GM21447 (cell line): ENCODE measurements at regions not wholly inside any gene's neighbourhood (a gene's known extent, or its start where the extent isn't known, plus 50 kb on each side); places are given as distances from the start of the nearest gene placed in this dataset.
"Not testable (repeated sequence)": the region's sequence is repeated elsewhere in the genome, so short reads cannot be mapped to it uniquely, and the experiment has no call there.

ENCODE experiments used
- ATAC-seq: cut with Tn5 transposase; IDR thresholded peaks from one replicate; pipeline ENCODE4 v1.9.1; 2021; ENCODE audit not compliant: unreplicated experiment

DNA sequence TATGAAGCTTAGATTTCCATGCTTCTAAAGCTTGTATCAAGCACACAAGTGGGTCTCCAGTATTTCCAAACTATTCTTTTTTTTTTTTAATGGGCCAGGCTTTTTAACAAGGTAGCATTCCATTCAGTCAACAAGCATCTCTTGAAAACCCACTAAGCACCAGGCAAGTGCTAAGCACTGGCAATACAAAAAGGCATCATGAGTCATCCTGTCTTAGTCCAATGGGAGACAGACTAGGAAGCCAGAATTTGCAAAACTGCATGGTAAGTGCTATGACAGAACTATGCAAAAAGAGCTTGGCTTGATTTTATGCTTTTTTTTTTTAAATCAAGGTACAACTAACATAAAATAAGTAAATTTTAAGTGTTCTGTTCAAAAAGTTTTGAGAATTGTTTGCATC lies 109.3 kb upstream of the DST start:
- no peak for ATAC-seq

GRCh38 chr6:56751604-56752003 lies 108.9 kb upstream of the DST start:
- no peak for ATAC-seq

DNA sequence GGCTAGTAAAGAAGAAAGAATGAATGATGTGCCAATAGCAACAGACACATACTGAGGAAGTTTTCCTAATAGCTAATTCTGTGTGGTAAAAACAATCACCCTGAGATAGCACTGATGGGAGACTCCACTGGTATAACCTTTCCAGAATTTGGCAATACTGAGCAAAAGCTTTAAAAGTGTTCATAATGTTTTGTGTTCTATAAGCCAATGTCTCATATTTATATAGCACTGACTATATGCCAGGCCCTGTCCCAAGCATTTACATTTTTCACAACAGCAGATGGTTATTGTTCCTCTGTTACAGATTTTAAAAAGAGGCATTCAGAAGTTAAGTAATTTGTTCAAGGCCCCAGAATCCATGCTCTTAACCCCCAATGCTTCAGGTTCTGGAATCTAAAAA lies 108.0 kb upstream of the DST start:
- ATAC-seq, result no peak

DNA sequence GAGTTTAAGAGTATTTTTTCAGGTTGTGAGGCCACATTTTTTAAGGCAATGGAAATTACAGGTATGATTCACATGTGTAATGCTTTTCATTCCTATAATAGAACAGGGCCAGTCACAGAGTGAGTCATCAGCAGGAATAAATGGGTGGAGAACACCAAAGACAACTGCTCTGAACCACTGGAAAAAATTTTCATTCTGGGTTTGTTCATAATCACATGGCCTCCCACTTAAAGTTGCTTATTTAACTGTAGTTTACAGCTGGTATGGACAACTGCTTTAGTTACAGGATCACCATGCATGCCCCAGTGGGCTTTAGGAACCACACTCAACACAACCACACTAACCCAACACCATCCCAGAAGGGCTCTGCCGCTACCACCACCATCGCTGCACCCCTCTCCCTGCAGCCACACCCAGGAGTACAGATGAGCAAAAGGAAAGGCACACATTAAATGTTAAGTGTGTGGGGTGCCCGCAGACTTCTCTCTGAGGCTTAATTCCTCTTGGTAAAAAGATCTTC lies 107.0 kb upstream of the DST start:
- ATAC-seq, result no peak

- no peak for ATAC-seq
Measured at GRCh38 chr6:56746767-56747504, 104.2 kb upstream of the DST start.

DNA sequence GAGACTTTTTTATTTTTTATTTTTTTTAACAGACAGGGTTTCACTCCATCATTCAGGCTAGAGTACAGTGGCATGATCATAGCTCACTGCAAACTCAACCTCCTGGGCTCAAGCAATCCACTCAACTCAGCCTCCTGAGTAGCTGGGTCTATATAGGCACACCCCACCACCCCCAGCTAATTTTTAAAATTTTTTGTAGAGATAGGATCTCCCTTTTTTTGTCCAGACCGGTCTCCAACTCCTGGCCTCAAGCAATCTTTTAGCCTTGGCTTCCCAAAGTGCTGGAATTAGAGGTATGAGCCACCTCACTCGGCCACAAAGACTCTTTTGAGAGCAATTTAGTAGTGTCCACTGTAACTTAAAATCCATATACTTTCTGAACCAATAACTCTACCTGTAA lies 103.3 kb upstream of the DST start:
- ATAC-seq, result no peak

- no peak for ATAC-seq
Measured at GRCh38 chr6:56745081-56745480, 102.4 kb upstream of the DST start.

DNA sequence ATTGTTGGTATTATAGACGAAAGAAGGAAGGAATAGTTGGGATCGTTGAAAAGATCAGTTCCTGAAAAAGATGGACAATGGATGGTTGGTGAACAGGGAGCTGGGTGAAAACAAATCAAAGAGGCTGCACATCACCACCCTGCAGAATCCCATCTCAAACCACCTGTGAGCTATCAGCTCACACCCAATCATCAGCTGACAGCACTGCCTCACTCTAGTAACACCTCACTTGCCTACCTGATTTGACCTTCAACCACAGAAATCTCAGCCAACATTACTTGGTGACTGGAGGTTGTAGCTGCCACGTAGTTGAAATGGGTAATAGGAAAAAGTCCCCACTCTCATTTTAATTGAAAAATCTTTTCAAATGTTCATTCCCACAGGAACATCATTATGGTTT lies 101.8 kb upstream of the DST start:
- ATAC-seq, result no peak

DNA sequence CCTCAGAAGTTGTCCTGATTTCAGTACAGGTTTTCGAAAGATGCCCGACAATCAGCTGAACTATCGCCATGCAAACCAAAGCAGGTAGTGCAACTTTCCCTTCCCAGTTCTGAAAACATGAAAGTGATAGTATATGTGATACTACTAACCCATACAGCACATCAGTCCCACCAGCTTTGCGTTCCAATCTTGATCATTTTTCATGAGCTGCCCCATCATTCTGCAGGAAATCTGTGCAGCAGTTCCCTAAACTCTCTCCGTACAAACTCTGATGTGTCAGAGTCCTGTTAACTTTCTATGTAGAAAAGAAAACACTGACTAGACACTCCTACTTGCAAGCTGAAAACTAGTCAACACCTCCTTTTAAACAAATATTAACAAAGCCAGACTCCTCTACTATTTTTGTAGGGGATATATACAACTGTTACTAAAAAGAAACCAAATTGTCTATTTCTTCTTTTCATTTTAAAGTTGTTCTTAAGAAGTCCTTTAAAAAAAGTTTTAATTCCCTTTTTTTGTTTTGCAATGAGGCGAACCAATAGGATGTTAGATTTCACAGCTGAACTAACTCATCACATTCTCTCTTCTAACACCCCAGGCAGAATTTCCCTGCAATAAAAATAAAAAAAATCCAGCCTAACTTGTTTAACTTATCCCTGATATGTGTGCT lies 99.6 kb upstream of the DST start:
- peak; percentile 87 for ATAC-seq

- ATAC-seq, result no peak
Measured at GRCh38 chr6:56741472-56741871, 98.8 kb upstream of the DST start.

GRCh38 chr6:56739836-56740815 lies 97.4 kb upstream of the DST start:
- no peak for ATAC-seq

DNA sequence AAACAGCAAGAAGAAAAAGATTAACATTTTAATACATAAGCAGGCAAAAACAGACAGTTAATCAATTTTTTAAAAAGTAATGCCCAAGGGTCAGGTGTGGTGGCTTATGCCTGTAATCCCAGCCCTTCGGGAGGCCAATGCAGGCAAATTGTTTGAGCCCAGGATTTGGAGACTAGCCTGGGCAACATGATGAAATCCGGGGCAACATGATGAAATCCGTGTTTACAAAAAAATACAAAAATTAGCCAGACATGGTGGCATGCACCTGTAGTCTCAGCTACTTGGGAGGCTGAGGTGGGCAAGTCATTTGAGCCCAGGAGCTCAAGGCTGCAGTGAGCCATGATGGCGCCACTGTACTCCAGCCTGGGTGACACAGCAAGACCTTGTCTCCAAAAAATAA lies 94.1 kb upstream of the DST start:
- no peak for ATAC-seq

DNA sequence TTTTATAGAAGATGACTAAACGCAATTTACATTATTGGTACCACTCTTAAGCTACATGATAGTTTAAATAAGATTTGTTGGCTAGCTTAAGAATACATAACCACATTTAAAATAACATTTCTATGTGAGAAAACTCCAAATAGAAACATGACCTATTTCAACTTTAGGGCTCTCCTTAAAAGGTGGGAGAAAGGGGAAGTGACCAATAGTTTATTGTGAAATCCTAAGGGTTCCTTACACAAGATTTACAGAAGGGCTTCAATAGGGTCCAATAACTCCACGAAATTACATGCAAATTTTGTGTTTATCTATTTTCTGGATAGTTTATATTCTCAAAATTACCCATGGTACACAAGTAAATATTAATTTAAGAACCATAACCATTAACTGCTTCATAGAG lies 91.6 kb upstream of the DST start:
- ATAC-seq, result no peak

- no peak for ATAC-seq
Measured at GRCh38 chr6:56733211-56733697, 90.6 kb upstream of the DST start.

DNA sequence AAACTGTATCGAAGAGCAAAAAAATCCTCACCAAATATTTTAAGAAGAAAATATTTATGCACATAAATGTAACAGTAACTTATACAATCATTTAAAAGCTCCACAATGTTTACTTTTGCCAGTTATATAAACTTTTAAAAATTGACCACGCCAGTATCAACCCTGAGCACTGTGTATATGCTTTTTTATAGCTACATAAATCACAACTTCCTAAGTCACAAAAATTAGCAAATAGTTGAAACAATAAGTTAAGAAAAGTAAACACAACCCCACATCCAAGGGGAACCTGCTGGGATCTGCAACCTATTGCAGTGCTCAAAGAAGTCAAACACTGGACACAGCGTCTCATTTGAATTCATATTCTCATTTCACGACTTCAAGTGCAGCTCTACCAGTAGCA lies 89.8 kb upstream of the DST start:
- no peak for ATAC-seq

DNA sequence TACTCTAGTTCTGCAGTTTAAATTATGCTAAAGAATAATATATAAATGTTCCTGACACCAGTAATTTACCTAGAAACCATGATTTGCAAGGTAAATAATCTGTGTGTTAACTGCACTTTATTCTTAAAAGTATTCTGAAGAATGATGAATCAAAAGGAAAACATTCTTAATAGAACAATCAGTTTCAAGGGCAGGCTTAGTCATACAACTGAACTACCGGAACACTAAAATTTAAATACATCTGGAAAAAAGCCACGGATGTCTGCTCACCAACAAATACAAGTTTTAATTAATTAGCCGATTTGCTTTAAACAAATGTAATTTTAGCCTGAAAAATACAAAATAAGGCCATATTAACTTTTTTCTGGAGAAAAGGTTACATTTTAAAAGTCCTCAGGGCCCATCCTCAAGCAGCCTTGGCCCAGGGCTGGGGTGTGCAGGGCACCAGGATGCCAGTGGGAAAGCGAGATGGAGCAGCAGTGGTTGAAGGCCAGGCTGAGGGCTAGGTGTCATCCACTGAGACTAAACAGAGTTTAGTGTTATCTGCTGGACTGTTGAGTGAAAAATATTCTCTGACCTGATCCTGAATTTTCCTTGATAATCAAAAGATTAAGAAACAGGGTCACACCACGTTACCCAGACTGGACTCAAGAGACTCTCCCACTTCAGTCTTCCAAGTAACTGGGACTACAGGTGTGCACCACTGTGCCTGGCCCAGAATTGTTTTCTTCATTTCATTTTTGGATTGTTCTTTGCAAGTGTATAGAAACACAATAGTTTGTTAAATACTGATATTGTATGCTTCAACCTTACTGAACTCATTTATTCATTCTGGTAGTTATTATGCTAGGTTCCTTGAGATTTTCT lies 88.2 kb upstream of the DST start:
- ATAC-seq, result no peak

GRCh38 chr6:56729719-56730118 lies 87.0 kb upstream of the DST start:
- no peak for ATAC-seq

- ATAC-seq, result not testable (repeated sequence)
Measured at GRCh38 chr6:56729166-56729565, 86.5 kb upstream of the DST start.

- ATAC-seq, result no peak
Measured at GRCh38 chr6:56727097-56727850, 84.6 kb upstream of the DST start.

- ATAC-seq, result no peak
Measured at GRCh38 chr6:56725254-56725653, 82.6 kb upstream of the DST start.
